NCI-H2196 (cell line): ENCODE measurements at regions not wholly inside any gene's neighbourhood (a gene's known extent, or its start where the extent isn't known, plus 50 kb on each side); places are given as distances from the start of the nearest gene placed in this dataset.
A peak's percentile ranks its signal among the peaks of the same experiment; 100 is the strongest.
"Not testable (repeated sequence)": the region's sequence is repeated elsewhere in the genome, so short reads cannot be mapped to it uniquely, and the experiment has no call there.

Source experiments
- DNase-seq: peaks from one replicate; lab custom pipeline; 2025; ENCODE audit not compliant: unreplicated experiment; lab: John Stamatoyannopoulos, UW

GRCh38 chr3:86335566-86335965 is 655.4 kb downstream of the VGLL3 start:
- not testable (repeated sequence) for DNase-seq

- DNase-seq = no peak
These were observed 657.3 kb downstream of the VGLL3 start for GRCh38 chr3:86333636-86334035.

- DNase-seq = no peak
These were observed 687.0 kb downstream of the VGLL3 start for GRCh38 chr3:86303935-86304334.

- DNase-seq = no peak
These were observed 708.7 kb downstream of the VGLL3 start for GRCh38 chr3:86282106-86282787.

- DNase-seq = no peak
These were observed 721.4 kb downstream of the VGLL3 start for GRCh38 chr3:86269364-86270155.

- no peak for DNase-seq
These were observed 732.9 kb downstream of the VGLL3 start for GRCh38 chr3:86257955-86258641.

GRCh38 chr3:86254480-86254879 is 736.5 kb downstream of the VGLL3 start:
- no peak for DNase-seq

- no peak for DNase-seq
These were observed 739.2 kb downstream of the VGLL3 start for GRCh38 chr3:86251781-86252180.

- no peak for DNase-seq
These were observed 741.1 kb downstream of the VGLL3 start for GRCh38 chr3:86249833-86250232.

GRCh38 chr3:86245360-86245759 is 745.6 kb downstream of the VGLL3 start:
- peak; percentile 3 for DNase-seq

- no peak for DNase-seq
These were observed 746.0 kb downstream of the VGLL3 start for GRCh38 chr3:86244905-86245304.

- peak; percentile 0 for DNase-seq
These were observed 751.0 kb downstream of the VGLL3 start for GRCh38 chr3:86239946-86240345.

GRCh38 chr3:86234506-86235254 is 756.3 kb downstream of the VGLL3 start:
- DNase-seq = no peak

GRCh38 chr3:86230762-86231161 is 760.2 kb downstream of the VGLL3 start:
- DNase-seq = no peak

- DNase-seq = no peak
These were observed 761.2 kb downstream of the VGLL3 start for GRCh38 chr3:86229775-86230094.

GRCh38 chr3:86229086-86229774 is 761.7 kb downstream of the VGLL3 start:
- DNase-seq = no peak

GRCh38 chr3:86228101-86228500 is 762.8 kb downstream of the VGLL3 start:
- no peak for DNase-seq

GRCh38 chr3:86225461-86225860 is 765.5 kb downstream of the VGLL3 start:
- DNase-seq = no peak

- no peak for DNase-seq
These were observed 769.3 kb downstream of the VGLL3 start for GRCh38 chr3:86221601-86222000.

- no peak for DNase-seq
These were observed 782.2 kb downstream of the VGLL3 start for GRCh38 chr3:86208772-86209171.

- DNase-seq = no peak
These were observed 808.3 kb downstream of the VGLL3 start for GRCh38 chr3:86182606-86183005.
